Ramos (cell line): ENCODE measurements at regions not wholly inside any gene's neighbourhood (a gene's known extent, or its start where the extent isn't known, plus 50 kb on each side); places are given as distances from the start of the nearest gene placed in this dataset.

Source experiments
- in situ Hi-C: fragments of 300-500 bp; cut with MboI; formaldehyde crosslinking; loops from one replicate; pipeline ENCODE4 v1.14.3; 2022; ENCODE audit warnings: low sequenced_read_pairs; ENCODE audit not compliant: unreplicated experiment

- in situ Hi-C loops = no loop called here
Measured at GRCh38 chr22:49226096-49226495, 601.6 kb downstream of the BRD1 start.

- in situ Hi-C loops = no loop called here
Measured at GRCh38 chr22:49224243-49224642, 603.4 kb downstream of the BRD1 start.

DNA sequence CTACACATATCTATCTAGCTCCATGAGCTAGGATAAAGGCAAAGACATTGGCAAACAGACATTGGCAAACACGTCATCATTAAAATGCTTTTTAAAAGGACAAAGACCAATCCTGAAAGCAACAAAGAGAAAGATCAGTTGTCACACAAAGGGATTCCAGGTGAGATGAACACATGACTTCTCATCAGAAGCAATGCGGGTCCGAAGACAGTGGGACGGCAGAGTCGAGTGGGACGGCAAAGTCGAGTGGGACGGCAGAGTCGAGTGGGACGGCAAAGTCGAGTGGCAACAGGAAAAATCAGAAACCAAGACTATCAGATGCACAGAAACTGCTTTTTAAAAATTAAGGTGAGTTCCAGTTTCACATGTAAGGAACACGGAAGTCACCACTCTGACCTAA is 609.5 kb downstream of the BRD1 start:
- in situ Hi-C loops = no loop called here

GRCh38 chr22:49216579-49216978 is 611.1 kb downstream of the BRD1 start:
- in situ Hi-C loops = no loop called here

- in situ Hi-C loops = no loop called here
Measured at GRCh38 chr22:49215840-49216239, 611.8 kb downstream of the BRD1 start.

DNA sequence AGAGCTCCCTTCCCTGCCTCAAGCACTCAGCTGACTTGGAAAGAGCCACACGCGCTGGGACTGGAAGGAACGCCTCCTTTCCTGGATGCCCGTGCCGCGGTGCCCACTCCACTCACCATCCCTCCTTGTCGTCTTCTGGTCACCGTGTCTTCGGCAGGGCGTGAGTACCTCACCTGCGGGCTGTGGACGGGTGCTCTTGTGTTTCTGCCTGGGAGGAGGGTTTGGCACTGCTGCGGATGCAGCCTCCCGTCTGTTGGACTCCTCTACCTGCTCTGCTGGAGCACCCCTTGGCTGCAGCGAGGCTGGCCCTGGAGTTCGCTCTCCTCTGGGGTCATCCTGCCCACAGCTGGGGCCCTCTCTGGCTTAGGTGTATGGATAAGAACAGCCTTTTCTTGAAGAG is 612.7 kb downstream of the BRD1 start:
- in situ Hi-C loops = no loop called here

DNA sequence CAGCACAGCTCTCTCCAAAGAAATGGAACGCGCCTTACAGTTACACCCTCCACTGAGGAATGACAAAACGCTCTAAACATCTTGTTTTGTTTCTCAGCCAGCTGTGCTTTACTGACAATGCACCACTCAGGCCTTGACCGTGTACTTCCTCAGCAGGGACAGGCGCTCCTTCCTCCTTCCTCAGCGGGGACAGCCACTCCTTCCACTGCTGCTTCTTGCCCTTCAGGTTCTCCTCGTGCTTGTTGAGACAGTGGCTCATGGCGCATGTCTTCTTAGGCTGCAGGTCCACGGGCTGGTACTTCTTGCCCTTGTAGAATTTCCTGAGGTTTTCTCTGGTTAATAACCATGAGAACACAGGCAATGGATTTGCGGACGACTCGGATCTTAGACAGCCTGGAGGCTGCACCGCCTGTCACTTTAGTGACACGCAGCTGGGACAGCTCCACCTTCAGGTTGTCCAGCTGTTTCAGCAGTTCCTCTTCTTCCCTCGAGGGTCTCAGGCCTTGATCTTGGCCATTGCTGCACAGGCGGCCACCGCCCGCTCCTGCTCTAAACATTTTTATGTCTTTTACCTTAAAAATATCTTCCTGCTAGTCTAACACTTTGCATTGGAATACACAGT is 613.8 kb downstream of the BRD1 start:
- in situ Hi-C loops = no loop called here

DNA sequence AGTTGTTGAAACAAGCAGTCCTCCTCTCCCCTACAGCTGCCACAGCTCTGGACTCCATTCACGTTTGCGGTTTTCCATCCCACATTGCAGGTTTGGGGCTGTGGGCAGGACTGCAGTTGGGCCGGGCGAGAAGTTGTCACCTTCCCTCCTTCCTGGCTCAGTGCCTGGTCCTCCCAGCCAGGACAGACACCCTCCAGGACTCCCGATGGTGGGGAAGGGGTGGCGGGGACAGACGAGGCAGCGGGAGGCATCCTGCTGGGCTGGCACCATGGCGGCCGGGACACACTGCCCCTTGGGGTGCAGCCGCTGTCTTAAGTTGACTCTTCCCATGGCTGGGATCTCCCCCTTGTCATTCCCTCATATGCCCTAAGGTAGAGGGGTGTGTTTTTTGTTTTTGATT is 615.2 kb downstream of the BRD1 start:
- in situ Hi-C loops = no loop called here

DNA sequence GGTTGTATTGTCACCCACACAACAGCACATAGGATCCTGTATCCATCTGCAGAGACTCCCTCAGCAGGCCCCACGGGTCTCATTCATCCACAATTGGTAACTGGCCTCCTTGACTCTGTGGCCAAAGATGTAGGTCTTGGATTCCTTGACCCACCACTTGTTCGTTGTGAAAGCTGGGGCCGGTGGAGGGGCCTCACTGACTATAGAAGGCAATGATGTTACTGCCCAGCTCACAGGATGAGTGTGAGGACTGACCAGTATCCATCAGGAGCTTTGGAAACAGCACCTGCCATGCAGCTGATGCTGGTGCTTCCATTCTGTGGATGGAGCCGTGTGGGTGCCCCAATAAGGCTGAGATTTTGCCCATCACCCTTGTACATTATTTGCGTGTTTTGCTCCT is 615.7 kb downstream of the BRD1 start:
- in situ Hi-C loops = no loop called here

- in situ Hi-C loops = no loop called here
Measured at GRCh38 chr22:49211176-49211575, 616.5 kb downstream of the BRD1 start.

DNA sequence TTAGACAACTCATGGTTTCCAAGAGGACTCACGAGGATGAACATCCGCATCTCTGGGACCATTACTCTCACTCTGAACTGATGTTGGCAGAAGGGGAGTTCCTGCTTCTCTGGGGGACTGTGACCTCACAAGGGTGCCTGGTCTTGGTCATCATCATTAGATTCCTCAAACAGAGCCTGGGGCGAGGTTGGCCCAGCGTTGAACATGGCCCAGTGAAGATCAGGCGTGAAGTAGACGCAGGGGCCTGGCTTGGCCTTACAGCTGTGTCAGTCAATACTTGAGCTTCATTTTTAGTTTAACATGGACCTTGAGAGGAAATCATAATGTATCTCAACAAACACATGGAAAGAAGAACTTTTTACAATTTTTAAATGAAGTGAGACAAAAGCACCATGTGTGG is 617.1 kb downstream of the BRD1 start:
- in situ Hi-C loops = no loop called here

- in situ Hi-C loops = no loop called here
Measured at GRCh38 chr22:49209452-49210195, 618.0 kb downstream of the BRD1 start.

- in situ Hi-C loops = no loop called here
Measured at GRCh38 chr22:49208768-49209252, 618.9 kb downstream of the BRD1 start.

DNA sequence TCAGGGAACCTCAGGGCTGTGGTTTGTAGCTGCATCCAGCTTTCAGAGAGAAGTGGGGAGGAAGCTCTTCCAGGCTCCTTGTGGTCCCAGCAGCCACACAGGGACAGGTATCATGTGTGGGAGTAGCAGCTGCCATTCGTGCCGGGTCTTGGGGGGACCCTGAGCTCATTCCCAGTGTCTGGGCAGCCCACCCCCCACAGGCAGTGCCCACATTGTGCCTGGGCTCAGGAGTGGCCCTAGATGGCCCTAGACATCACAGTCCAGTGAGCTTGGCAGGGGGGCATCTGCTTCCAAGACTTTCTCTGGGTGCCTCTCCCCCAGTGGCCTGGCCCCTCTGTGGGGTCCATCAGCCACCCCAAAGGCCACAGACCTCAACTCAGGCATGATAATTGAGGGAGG is 619.7 kb downstream of the BRD1 start:
- in situ Hi-C loops = no loop called here

- in situ Hi-C loops = no loop called here
Measured at GRCh38 chr22:49207008-49208003, 620.4 kb downstream of the BRD1 start.

- in situ Hi-C loops = no loop called here
Measured at GRCh38 chr22:49206281-49206680, 621.4 kb downstream of the BRD1 start.

GRCh38 chr22:49205483-49205800 is 622.2 kb downstream of the BRD1 start:
- in situ Hi-C loops = no loop called here

DNA sequence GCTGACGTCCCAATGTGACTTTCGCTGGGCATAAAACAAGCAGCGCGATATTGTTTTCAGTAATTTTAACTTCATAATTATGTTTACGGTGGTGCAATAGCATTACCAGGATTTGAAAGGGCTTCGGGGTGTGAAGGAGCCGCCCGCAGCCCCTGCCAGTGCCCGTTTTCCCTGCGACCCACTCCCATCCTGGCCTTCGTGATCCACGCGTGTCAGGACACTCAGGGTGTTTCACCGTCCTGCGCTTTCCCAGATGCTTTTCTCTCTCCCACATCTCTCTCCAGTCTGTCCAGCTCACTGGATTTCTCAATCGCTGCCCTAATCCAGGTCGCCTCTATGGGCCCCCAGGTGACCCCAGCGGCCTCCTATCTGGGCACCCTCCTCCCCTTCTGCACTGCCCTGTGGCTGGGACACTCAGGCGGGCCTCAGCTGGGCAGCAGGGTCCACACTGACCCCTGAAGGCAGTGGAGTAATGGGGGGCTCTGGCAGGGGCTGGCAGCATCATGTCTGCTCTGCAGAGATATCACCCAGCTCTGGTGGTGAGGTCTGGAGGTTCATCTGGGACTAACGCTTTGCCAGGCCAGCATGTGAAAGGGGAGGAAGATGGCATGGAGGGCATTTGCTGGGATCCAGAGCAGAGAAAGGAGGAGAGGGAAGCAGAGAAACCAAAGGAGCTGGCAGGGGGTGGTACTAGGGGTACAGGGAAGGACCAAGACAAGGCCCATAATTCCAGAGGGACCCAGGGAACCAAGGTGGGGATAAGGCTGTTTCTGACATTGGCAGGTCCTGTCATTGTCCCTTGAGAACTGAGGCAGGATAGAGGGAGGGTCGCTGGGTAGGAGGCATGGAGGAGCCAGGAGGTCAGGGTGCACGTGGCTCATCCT is 622.8 kb downstream of the BRD1 start:
- in situ Hi-C loops = no loop called here

GRCh38 chr22:49203859-49204598 is 623.6 kb downstream of the BRD1 start:
- in situ Hi-C loops = no loop called here
